GM21423 (cell line): ENCODE measurements at regions not wholly inside any gene's neighbourhood (a gene's known extent, or its start where the extent isn't known, plus 50 kb on each side); places are given as distances from the start of the nearest gene placed in this dataset.

ENCODE experiments used
- ATAC-seq: cut with Tn5 transposase; IDR thresholded peaks from one replicate; pipeline ENCODE4 v1.9.1; 2021; ENCODE audit warnings: mild to moderate bottlenecking, moderate library complexity; ENCODE audit not compliant: unreplicated experiment

- no peak for ATAC-seq
Measured at GRCh38 chr4:37160653-37161052, 83.9 kb upstream of the NWD2 start.

- no peak for ATAC-seq
Measured at GRCh38 chr4:37165844-37166243, 78.7 kb upstream of the NWD2 start.

- ATAC-seq = no peak
Measured at GRCh38 chr4:37169956-37170355, 74.6 kb upstream of the NWD2 start.

- ATAC-seq = no peak
Measured at GRCh38 chr4:37188100-37188499, 56.4 kb upstream of the NWD2 start.
